Caco-2 (cell line): ENCODE measurements at regions not wholly inside any gene's neighbourhood (a gene's known extent, or its start where the extent isn't known, plus 50 kb on each side); places are given as distances from the start of the nearest gene placed in this dataset.

Experiments used
- BruUV-seq: library from RNA; stranded (reverse); fragments of 400-500 nt; replicated peaks from 2 replicates; lab custom pipeline; 2021; lab: Mats Ljungman, UMichigan
- CTCF ChIA-PET: fragments of 300-600 bp; sonication (Branson Sonifier 250); formaldehyde crosslinking; loops from one replicate; lab custom pipeline; 2022; ENCODE audit warnings: antibody characterized with exemption; lab: Charles Lee
- POLR2A ChIA-PET: fragments of 300-600 bp; sonication (Branson Sonifier 250); formaldehyde crosslinking; loops from one replicate; lab custom pipeline; 2022; ENCODE audit warnings: antibody characterized with exemption; lab: Charles Lee
- DNase-seq, 2 experiments: peaks; one replicate each; pipeline versions ENCODE4 v3.0.0 to v3.0.0-alpha.2; 2020 to 2022
- H3K27me3 ChIP-seq: replicated peaks from 2 replicates; pipeline ENCODE4 v1.6.0; 2011; ENCODE audit warnings: low read length; ENCODE audit not compliant: control insufficient read depth, insufficient read depth
- H3K36me3 ChIP-seq: 2 replicates; pipeline ENCODE4 v1.5.1; 2011; ENCODE audit warnings: low read length; ENCODE audit not compliant: control insufficient read depth, insufficient read depth
- H3K4me1 ChIP-seq: fragments of 250-450 bp; sonication (Bioruptor Pico); 2 replicates; pipeline ENCODE4 v1.5.1; 2020; ENCODE audit warnings: mild to moderate bottlenecking
- H3K4me3 ChIP-seq: 2 replicates; pipeline ENCODE4 v1.5.1; 2011; ENCODE audit warnings: low read depth, mild to moderate bottlenecking, control low read depth, low read length
- H3K9me3 ChIP-seq: fragments of 250-450 bp; sonication (Bioruptor Pico); 2 replicates; pipeline ENCODE4 v1.5.1; 2020; ENCODE audit warnings: mild to moderate bottlenecking, moderate library complexity
- H3K27ac Mint-ChIP-seq: one replicate; pipeline ENCODE4 v1.8.0; 2022; ENCODE audit warnings: mixed read lengths; ENCODE audit not compliant: unreplicated experiment
- H3K27me3 Mint-ChIP-seq: one replicate; pipeline ENCODE4 v1.8.0; 2022; ENCODE audit warnings: mixed read lengths; ENCODE audit not compliant: insufficient read depth, unreplicated experiment
- H3K36me3 Mint-ChIP-seq: one replicate; pipeline ENCODE4 v1.8.0; 2022; ENCODE audit warnings: mild to moderate bottlenecking, mixed read lengths; ENCODE audit not compliant: insufficient read depth, unreplicated experiment
- H3K4me1 Mint-ChIP-seq: one replicate; pipeline ENCODE4 v1.8.0; 2022; ENCODE audit warnings: low read depth, mixed read lengths; ENCODE audit not compliant: unreplicated experiment
- H3K4me3 Mint-ChIP-seq: one replicate; pipeline ENCODE4 v1.8.0; 2022; ENCODE audit warnings: mild to moderate bottlenecking, moderate library complexity, mixed read lengths; ENCODE audit not compliant: unreplicated experiment
- H3K9me3 Mint-ChIP-seq: one replicate; pipeline ENCODE4 v1.8.0; 2022; ENCODE audit warnings: mixed read lengths; ENCODE audit not compliant: unreplicated experiment
- CTCF ChIP-seq, 2 experiments: fragments of 200-600 bp in 1 of 2; IDR thresholded peaks; 1 replicate in 1 of 2; 2 replicates in 1 of 2; pipeline versions ENCODE4 v1.5.1 to v1.8.0; 2011 to 2022; ENCODE audit warnings: antibody characterized with exemption in 1 of 2, control low read depth in 1 of 2, inconsistent platforms in 1 of 2, low read depth in 1 of 2, low read length in 1 of 2, mild to moderate bottlenecking in 1 of 2, moderate library complexity in 1 of 2; ENCODE audit not compliant: insufficient read depth in 1 of 2, severe bottlenecking in 1 of 2, unreplicated experiment in 1 of 2
- intact Hi-C: fragments of 100-400 bp; cut with micrococcal nuclease; formaldehyde crosslinking; loops from one replicate; pipeline ENCODE4 v1.10.0; 2022; ENCODE audit not compliant: unreplicated experiment

DNA sequence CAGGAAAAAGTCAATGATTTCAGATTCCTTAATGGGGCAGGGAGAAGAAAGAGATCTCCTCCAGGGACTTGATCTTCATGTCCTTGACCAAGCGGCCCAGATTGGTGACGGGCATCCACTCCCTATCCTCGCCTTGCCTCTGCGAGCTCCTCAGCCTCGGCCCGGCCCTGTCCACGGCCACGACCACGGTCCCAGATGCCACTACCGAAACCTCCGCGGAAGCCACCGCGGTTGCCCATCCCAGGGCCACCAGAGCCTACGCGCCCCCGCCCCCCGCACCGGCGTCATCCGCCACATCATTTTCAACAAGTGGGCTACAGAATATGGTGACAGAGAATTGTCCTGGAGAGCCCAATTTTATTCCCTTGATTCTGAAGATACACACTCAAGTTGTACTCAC is 751.2 kb upstream of the PABPC4L start:
- H3K9me3 ChIP-seq: no peaks in the 10 kb centered on the region
- H3K27me3 ChIP-seq: no peaks in the 10 kb centered on the region
- no peak overlapping the region for H3K4me3 Mint-ChIP-seq
- H3K9me3 Mint-ChIP-seq: no peaks in the 10 kb centered on the region
- H3K4me1 ChIP-seq: no peaks in the 10 kb centered on the region
- BruUV-seq: no TSS peak
- intact Hi-C loops: no loop called here
- no peaks in the 10 kb centered on the region for H3K36me3 Mint-ChIP-seq
- H3K27ac Mint-ChIP-seq: no peak overlapping the region
- H3K27me3 Mint-ChIP-seq: no peaks in the 10 kb centered on the region
- TF ChIP-seq CTCF (IDR thresholded peaks at IDR 0.05; ENCODE audit: insufficient read depth in 1 of 2, low read depth in 1 of 2, low read length in 1 of 2, severe bottlenecking in 1 of 2, unreplicated experiment in 1 of 2): no peak
- no peaks in the 10 kb centered on the region for H3K36me3 ChIP-seq
- H3K4me3 ChIP-seq: no peak overlapping the region
- no peaks in the 10 kb centered on the region for H3K4me1 Mint-ChIP-seq
- no peak for DNase-seq
- CTCF ChIA-PET: no interaction called here
- POLR2A ChIA-PET: no interaction called here

GRCh38 chr4:134952305-134952704 is 750.7 kb upstream of the PABPC4L start:
- POLR2A ChIA-PET: no interaction called here
- H3K4me1 Mint-ChIP-seq: no peaks in the 10 kb centered on the region
- no peak overlapping the region for H3K4me3 Mint-ChIP-seq
- H3K27ac Mint-ChIP-seq: no peak overlapping the region
- H3K9me3 Mint-ChIP-seq: no peaks in the 10 kb centered on the region
- H3K27me3 Mint-ChIP-seq: no peaks in the 10 kb centered on the region
- no peak for DNase-seq
- Histone ChIP-seq H3K4me3 (no peak overlapping the region), H3K36me3 (no peaks in the 10 kb centered on the region), H3K4me1 (no peaks in the 10 kb centered on the region), H3K27me3 (no peaks in the 10 kb centered on the region), H3K9me3 (no peaks in the 10 kb centered on the region)
- BruUV-seq: no TSS peak
- H3K36me3 Mint-ChIP-seq: no peaks in the 10 kb centered on the region
- intact Hi-C loops: no loop called here
- CTCF ChIA-PET: no interaction called here
- TF ChIP-seq CTCF (IDR thresholded peaks at IDR 0.05; ENCODE audit: insufficient read depth in 1 of 2, low read depth in 1 of 2, low read length in 1 of 2, severe bottlenecking in 1 of 2, unreplicated experiment in 1 of 2): no peak

DNA sequence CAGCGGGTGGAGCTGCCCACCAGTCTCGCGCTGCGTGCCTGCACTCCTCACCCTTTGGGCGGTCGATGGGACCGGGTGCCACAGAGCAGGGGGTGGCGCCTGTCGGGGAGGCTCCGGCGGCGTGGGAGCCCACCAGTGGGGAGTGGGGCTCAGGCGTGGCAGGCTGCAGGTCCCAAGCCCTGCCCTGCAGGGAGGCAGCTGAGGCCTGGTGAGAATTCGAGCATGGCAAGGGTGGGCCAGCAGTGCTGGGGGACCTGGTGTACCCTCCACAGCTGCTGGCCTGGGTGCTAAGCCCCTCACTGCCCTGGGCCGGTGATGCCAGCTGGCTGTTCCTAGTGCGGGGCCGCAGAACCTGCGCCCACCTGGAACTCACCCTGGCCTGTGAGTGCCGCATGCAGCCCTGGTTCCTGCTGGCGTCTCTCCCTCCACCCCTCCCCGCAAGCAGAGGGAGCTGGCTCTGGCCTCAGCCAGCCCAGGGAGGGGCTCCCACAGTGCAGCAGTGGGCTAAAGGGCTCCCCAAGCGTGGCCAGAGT is 746.6 kb upstream of the PABPC4L start:
- no TSS peak for BruUV-seq
- TF ChIP-seq CTCF (IDR thresholded peaks at IDR 0.05; ENCODE audit: insufficient read depth in 1 of 2, low read depth in 1 of 2, low read length in 1 of 2, severe bottlenecking in 1 of 2, unreplicated experiment in 1 of 2): no peak
- no peak overlapping the region for H3K4me3 Mint-ChIP-seq
- no peak for DNase-seq
- H3K4me1 ChIP-seq: no peaks in the 10 kb centered on the region
- POLR2A ChIA-PET: no interaction called here
- intact Hi-C loops: no loop called here
- H3K27me3 Mint-ChIP-seq: no peaks in the 10 kb centered on the region
- no peak overlapping the region for H3K4me3 ChIP-seq
- no peaks in the 10 kb centered on the region for H3K27me3 ChIP-seq
- H3K36me3 Mint-ChIP-seq: no peaks in the 10 kb centered on the region
- H3K4me1 Mint-ChIP-seq: no peaks in the 10 kb centered on the region
- no peaks in the 10 kb centered on the region for H3K9me3 Mint-ChIP-seq
- H3K27ac Mint-ChIP-seq: no peak overlapping the region
- H3K36me3 ChIP-seq: no peaks in the 10 kb centered on the region
- CTCF ChIA-PET: no interaction called here
- no peaks in the 10 kb centered on the region for H3K9me3 ChIP-seq
